Endothelial cell of umbilical vein (primary cell): ENCODE measurements at regions not wholly inside any gene's neighbourhood (a gene's known extent, or its start where the extent isn't known, plus 50 kb on each side); places are given as distances from the start of the nearest gene placed in this dataset.

ENCODE experiments used
- BruUV-seq: library from RNA; stranded (reverse); fragments of 400-500 nt; replicated peaks from 2 replicates; lab custom pipeline; 2021; lab: Mats Ljungman, UMichigan
- CTCF ChIA-PET: fragments of 300-600, 350-600 bp; sonication (Branson Sonifier 250); formaldehyde crosslinking; loops from one replicate; lab custom pipeline; 2021; ENCODE audit warnings: antibody characterized with exemption, inconsistent platforms; lab: Charles Lee
- POLR2A ChIA-PET: fragments of 300-600, 350-600 bp; sonication (Branson Sonifier 250); formaldehyde crosslinking; loops from one replicate; lab custom pipeline; 2021; ENCODE audit warnings: antibody characterized with exemption, inconsistent platforms; lab: Charles Lee
- DNase-seq: peaks from one replicate; pipeline ENCODE4 v3.0.0-alpha.2; 2011; ENCODE audit warnings: low read depth, low spot score
- FAIRE-seq: peaks from 2 replicates; lab custom pipeline; 2011; peaks lifted over from hg19 to GRCh38; lab: Jason Lieb, UNC
- H2AFZ ChIP-seq: 2 replicates; pipeline ENCODE4 v1.6.0; 2012; ENCODE audit warnings: low read depth, low read length, control low read depth, inconsistent platforms
- H3K27ac ChIP-seq: 2 replicates; pipeline ENCODE4 v1.5.1; 2011; ENCODE audit warnings: low read depth, mild to moderate bottlenecking, control low read depth, low read length, moderate library complexity; ENCODE audit not compliant: insufficient read depth
- H3K27me3 ChIP-seq, 2 experiments: 2 replicates each; pipeline versions ENCODE4 v1.6.0 to v1.6.1; 2011; ENCODE audit warnings: low read length in 2 of 2, mixed read lengths in 1 of 2; ENCODE audit not compliant: control insufficient read depth in 2 of 2, insufficient read depth in 2 of 2
- H3K36me3 ChIP-seq, 2 experiments: 2 replicates in 1 of 2; 3 replicates in 1 of 2; pipeline ENCODE4 v1.5.1; 2011; ENCODE audit warnings: low read length in 2 of 2, mild to moderate bottlenecking in 1 of 2, moderate library complexity in 1 of 2; ENCODE audit not compliant: control insufficient read depth in 2 of 2, insufficient read depth in 2 of 2; ENCODE audit errors: extremely low read depth in 1 of 2
- H3K4me1 ChIP-seq: 3 replicates; pipeline ENCODE4 v1.5.1; 2011; ENCODE audit warnings: mild to moderate bottlenecking, low read length; ENCODE audit not compliant: control insufficient read depth, insufficient read depth; ENCODE audit errors: extremely low read depth
- H3K4me2 ChIP-seq: 2 replicates; pipeline ENCODE4 v1.6.1; 2011; ENCODE audit warnings: low read length, control low read depth, mixed read lengths; ENCODE audit not compliant: insufficient read depth
- H3K4me3 ChIP-seq, 3 experiments: fragments of 200-600 bp in 1 of 3; sonication (generic), shearing (Covaris generic) in 1 of 3; replicated peaks in 1 of 3; 2 replicates each; pipeline ENCODE4 v1.5.1; 2011 to 2016; ENCODE audit warnings: control low read depth in 3 of 3, low read length in 3 of 3, mild to moderate bottlenecking in 2 of 3, inconsistent platforms in 1 of 3, low read depth in 1 of 3, moderate library complexity in 1 of 3; ENCODE audit not compliant: insufficient read depth in 1 of 3
- H3K79me2 ChIP-seq: 2 replicates; pipeline ENCODE4 v1.6.0; 2012; ENCODE audit warnings: low read length, inconsistent platforms; ENCODE audit not compliant: control insufficient read depth, insufficient read depth
- H3K9ac ChIP-seq: replicated peaks from 2 replicates; pipeline ENCODE3; 2011; ENCODE audit warnings: low read length, control low read depth; ENCODE audit not compliant: insufficient read depth; ENCODE audit errors: extremely low read depth
- H3K9me1 ChIP-seq: replicated peaks from 3 replicates; pipeline ENCODE4 v1.6.0; 2011; ENCODE audit warnings: mild to moderate bottlenecking, low read length; ENCODE audit not compliant: control insufficient read depth, insufficient read depth; ENCODE audit errors: extremely low read depth
- H3K9me3 ChIP-seq: replicated peaks from 2 replicates; pipeline ENCODE4 v1.5.1; 2012; ENCODE audit warnings: low read length, inconsistent platforms; ENCODE audit not compliant: control insufficient read depth, insufficient read depth
- H4K20me1 ChIP-seq: replicated peaks from 2 replicates; pipeline ENCODE3; 2011; ENCODE audit warnings: mild to moderate bottlenecking, low read length; ENCODE audit not compliant: control insufficient read depth, insufficient read depth; ENCODE audit errors: extremely low read depth
- EZH2 ChIP-seq: IDR thresholded peaks from 2 replicates; pipeline ENCODE4 v1.6.1; 2012; ENCODE audit warnings: borderline replicate concordance, low read depth, mild to moderate bottlenecking, moderate library complexity, low read length, inconsistent platforms; ENCODE audit not compliant: severe bottlenecking
- FOS ChIP-seq: IDR thresholded peaks from 2 replicates; pipeline ENCODE4 v1.6.1; 2011; ENCODE audit warnings: mild to moderate bottlenecking, low read length, moderate library complexity, borderline replicate concordance; ENCODE audit not compliant: insufficient read depth
- GATA2 ChIP-seq: IDR thresholded peaks from 2 replicates; pipeline ENCODE4 v1.7.0; 2011; ENCODE audit warnings: low read depth, mild to moderate bottlenecking, moderate library complexity, mixed read lengths, low read length; ENCODE audit not compliant: insufficient read length, insufficient read depth
- JUN ChIP-seq: IDR thresholded peaks from 2 replicates; pipeline ENCODE4 v1.6.1; 2011; ENCODE audit warnings: borderline replicate concordance, low read depth; ENCODE audit not compliant: insufficient read length, insufficient read depth
- MYC ChIP-seq: IDR thresholded peaks from one replicate; pipeline ENCODE4 v1.6.1; 2011; ENCODE audit warnings: mild to moderate bottlenecking, low read depth, low read length
- POLR2A ChIP-seq: IDR thresholded peaks from 2 replicates; pipeline ENCODE4 v1.6.1; 2012; ENCODE audit warnings: low read depth, mild to moderate bottlenecking, control low read depth, low read length
- POLR2AphosphoS5 ChIP-seq: IDR thresholded peaks from 2 replicates; pipeline ENCODE4 v1.6.1; 2012; ENCODE audit warnings: low read depth, mild to moderate bottlenecking, control low read depth, low read length, moderate library complexity; ENCODE audit not compliant: insufficient read depth
- dilution Hi-C: fragments of 300-500 bp; cut with MboI; formaldehyde crosslinking; loops from one replicate; pipeline ENCODE4 v1.15.0; 2019; ENCODE audit warnings: low sequenced_read_pairs; ENCODE audit not compliant: extremely low pct_ligation_motif_present
- intact Hi-C: fragments of 100-400 bp; cut with micrococcal nuclease; formaldehyde crosslinking; loops from one replicate; pipeline ENCODE4 v1.10.0; 2022
- TF ChIP-seq, protein P1 (sequence below): IDR thresholded peaks from 2 replicates; pipeline ENCODE4 v1.6.1; 2011; ENCODE audit not compliant: insufficient read depth, insufficient read length
- TF ChIP-seq, protein P2 (sequence below), 2 donors: IDR thresholded peaks; 1 replicate in 1 of 2; 2 replicates in 1 of 2; pipeline ENCODE4 v1.5.1; 2011; ENCODE audit warnings: low read length in 2 of 2, mild to moderate bottlenecking in 2 of 2, moderate library complexity in 2 of 2, control low read depth in 1 of 2, inconsistent platforms in 1 of 2, low read depth in 1 of 2; ENCODE audit not compliant: insufficient read depth in 1 of 2; ENCODE audit errors: extremely low read depth in 1 of 2

DNA sequence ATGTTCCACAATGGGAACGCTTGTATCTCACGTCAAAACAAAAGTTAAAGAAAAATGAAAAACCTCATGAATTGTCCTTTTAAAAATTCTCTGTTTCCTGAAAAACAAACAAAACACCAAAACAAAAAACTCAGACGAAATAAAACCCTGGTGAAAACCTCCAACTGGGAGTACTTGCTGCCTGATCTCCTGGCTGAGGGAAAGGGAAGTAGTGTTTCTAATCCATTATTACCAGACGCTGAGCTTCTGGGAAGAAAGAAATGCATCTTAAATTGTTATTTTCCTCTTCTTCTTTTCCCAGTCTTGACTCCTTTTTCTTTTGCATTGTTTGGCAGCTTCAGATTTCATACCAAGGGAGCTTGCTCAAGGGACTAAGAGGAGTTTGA lies 243.2 kb upstream of the RGMA start:
- no peaks in the 10 kb centered on the region for H3K4me1 ChIP-seq
- H3K36me3 ChIP-seq = no peaks in the 10 kb centered on the region
- H3K79me2 ChIP-seq = no peaks in the 10 kb centered on the region
- ChIA-PET POLR2A (no interaction called here), CTCF (no interaction called here)
- H3K9me1 ChIP-seq = no peaks in the 10 kb centered on the region
- H3K27me3 ChIP-seq = no peaks in the 10 kb centered on the region
- TF ChIP-seq POLR2A (no peak), POLR2AphosphoS5 (no peak), JUN (no peak), GATA2 (no peak), MYC (no peak), FOS (no peak), EZH2 (no peak)
- TF ChIP-seq, protein P1, sequence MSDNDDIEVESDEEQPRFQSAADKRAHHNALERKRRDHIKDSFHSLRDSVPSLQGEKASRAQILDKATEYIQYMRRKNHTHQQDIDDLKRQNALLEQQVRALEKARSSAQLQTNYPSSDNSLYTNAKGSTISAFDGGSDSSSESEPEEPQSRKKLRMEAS = no peak
- TF ChIP-seq, protein P2, sequence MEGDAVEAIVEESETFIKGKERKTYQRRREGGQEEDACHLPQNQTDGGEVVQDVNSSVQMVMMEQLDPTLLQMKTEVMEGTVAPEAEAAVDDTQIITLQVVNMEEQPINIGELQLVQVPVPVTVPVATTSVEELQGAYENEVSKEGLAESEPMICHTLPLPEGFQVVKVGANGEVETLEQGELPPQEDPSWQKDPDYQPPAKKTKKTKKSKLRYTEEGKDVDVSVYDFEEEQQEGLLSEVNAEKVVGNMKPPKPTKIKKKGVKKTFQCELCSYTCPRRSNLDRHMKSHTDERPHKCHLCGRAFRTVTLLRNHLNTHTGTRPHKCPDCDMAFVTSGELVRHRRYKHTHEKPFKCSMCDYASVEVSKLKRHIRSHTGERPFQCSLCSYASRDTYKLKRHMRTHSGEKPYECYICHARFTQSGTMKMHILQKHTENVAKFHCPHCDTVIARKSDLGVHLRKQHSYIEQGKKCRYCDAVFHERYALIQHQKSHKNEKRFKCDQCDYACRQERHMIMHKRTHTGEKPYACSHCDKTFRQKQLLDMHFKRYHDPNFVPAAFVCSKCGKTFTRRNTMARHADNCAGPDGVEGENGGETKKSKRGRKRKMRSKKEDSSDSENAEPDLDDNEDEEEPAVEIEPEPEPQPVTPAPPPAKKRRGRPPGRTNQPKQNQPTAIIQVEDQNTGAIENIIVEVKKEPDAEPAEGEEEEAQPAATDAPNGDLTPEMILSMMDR (IDR thresholded peaks at IDR 0.05; ENCODE audit: extremely low read depth in 1 of 2, insufficient read depth in 1 of 2, low read depth in 1 of 2, low read length in 2 of 2) = no peak
- H4K20me1 ChIP-seq = no peaks in the 10 kb centered on the region
- H3K27ac ChIP-seq = no peak overlapping the region
- no peak overlapping the region for H3K4me2 ChIP-seq
- intact Hi-C loops = no loop called here
- dilution Hi-C loops = no loop called here
- FAIRE-seq = no peak
- no peaks in the 10 kb centered on the region for H3K9me3 ChIP-seq
- H3K4me3 ChIP-seq = no peak overlapping the region
- no peak for DNase-seq
- H2AFZ ChIP-seq = no peak overlapping the region
- H3K9ac ChIP-seq = no peak overlapping the region
- no TSS peak for BruUV-seq
